OCI-LY7 (cell line): ENCODE measurements at regions not wholly inside any gene's neighbourhood (a gene's known extent, or its start where the extent isn't known, plus 50 kb on each side); places are given as distances from the start of the nearest gene placed in this dataset.
"Not testable (repeated sequence)": the region's sequence is repeated elsewhere in the genome, so short reads cannot be mapped to it uniquely, and the experiment has no call there.

Experiments
- CTCF ChIP-seq: fragments of 200-600 bp; sonication (generic); conservative IDR thresholded peaks from 2 replicates; pipeline ENCODE4 v1.5.1; 2014; ENCODE audit warnings: mild to moderate bottlenecking, antibody characterized with exemption, low read length, moderate library complexity, mixed read lengths
- EZH2phosphoT487 ChIP-seq: fragments of 200-600 bp; sonication (generic); IDR thresholded peaks from 2 replicates; pipeline ENCODE4 v1.6.1; 2018; ENCODE audit warnings: low read depth, borderline replicate concordance, mild to moderate bottlenecking, mixed run types, antibody characterized with exemption, low read length, moderate library complexity, mixed read lengths

- not testable (repeated sequence) for TF ChIP-seq CTCF, EZH2phosphoT487
These were observed 149.4 kb upstream of the OLIG3 start for GRCh38 chr6:137643644-137644043.
